HG02884 (cell line): ENCODE measurements at regions not wholly inside any gene's neighbourhood (a gene's known extent, or its start where the extent isn't known, plus 50 kb on each side); places are given as distances from the start of the nearest gene placed in this dataset.

Experiments
- ATAC-seq: cut with Tn5 transposase; IDR thresholded peaks from one replicate; pipeline ENCODE4 v1.9.1; 2021; ENCODE audit warnings: mild to moderate bottlenecking, moderate library complexity; ENCODE audit not compliant: unreplicated experiment

- ATAC-seq, result no peak
Measured at GRCh38 chr11:93959663-93960062, 61.5 kb upstream of the HEPHL1 start.

DNA sequence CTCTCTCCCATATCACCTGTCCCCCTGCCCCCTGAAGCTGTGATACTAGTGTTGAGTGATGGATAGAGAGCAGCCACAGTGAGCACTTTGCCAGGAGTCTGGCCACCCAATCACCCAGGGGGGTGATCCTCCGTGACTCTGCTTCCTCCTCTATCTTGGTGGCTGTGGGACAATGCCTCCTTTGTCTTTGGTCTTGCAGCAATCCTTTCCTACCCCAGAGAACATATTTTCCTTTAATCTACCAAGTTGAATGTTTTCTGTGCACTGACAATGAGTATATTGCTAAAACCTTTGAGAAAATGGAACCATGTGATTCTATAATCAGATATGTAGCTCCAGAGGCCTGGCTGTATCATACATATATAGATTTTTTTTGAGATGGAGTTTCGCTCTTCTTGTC is 58.1 kb upstream of the HEPHL1 start:
- no peak for ATAC-seq

DNA sequence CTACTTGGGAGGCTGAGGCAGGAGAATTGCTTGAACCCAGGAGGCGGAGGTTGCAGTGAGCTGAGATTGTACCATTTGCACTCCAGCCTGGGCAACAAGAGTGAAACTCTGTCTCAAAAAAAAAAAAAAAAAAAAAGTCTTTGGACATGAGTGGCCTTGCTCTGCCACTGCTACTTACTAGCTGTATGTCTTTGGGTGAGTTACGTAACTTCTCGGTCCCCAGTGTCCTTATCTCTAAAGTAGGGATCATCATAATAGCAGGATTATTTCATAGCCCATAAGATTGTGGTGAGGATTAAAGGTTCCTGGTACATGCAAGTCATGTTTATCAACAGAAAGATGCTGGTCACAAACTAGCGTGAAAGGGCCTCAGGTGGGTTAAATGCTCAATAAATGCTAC is 53.9 kb upstream of the HEPHL1 start:
- no peak for ATAC-seq

DNA sequence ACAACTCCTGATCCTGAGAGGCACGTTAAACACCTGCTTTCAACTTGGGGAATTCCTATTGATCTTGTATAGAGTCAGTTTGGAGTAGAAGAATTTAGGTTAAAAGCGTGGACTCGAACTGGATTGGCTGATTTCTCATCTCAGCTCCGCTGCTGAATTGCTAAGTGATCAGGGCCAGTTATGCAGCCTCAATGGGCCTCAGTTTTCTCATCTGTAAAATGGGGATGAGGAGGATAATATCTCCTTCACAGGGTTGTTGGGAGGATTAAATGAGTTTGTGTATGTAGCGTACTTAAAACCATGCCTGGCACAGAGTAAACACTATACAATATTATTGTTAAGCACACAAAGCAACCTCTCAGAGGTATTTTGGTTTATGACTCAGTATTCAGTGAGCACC is 53.2 kb upstream of the HEPHL1 start:
- no peak for ATAC-seq

GRCh38 chr11:93969925-93970922 is 50.9 kb upstream of the HEPHL1 start:
- ATAC-seq, result no peak
